Breast epithelium (tissue), 3 donors: ENCODE measurements at regions not wholly inside any gene's neighbourhood (a gene's known extent, or its start where the extent isn't known, plus 50 kb on each side); places are given as distances from the start of the nearest gene placed in this dataset.

Source experiments
- CTCF ChIP-seq, 3 donors: fragments of 450-650 bp; IDR thresholded peaks; one replicate each; pipeline ENCODE4 v1.5.1; 2016 to 2017; ENCODE audit warnings: antibody characterized with exemption in 3 of 3, mild to moderate bottlenecking in 3 of 3, moderate library complexity in 3 of 3
- POLR2A ChIP-seq: fragments of 450-650 bp; IDR thresholded peaks from one replicate; pipeline ENCODE4 v1.6.1; 2016; ENCODE audit warnings: antibody characterized with exemption, mild to moderate bottlenecking, moderate library complexity

- no peak for TF ChIP-seq CTCF (IDR thresholded peaks at IDR 0.05)
- TF ChIP-seq POLR2A = no peak
These were observed 57.4 kb upstream of the MSN start for GRCh38 chrX:65610040-65610439.
